KMS-11 (cell line): ENCODE measurements at regions not wholly inside any gene's neighbourhood (a gene's known extent, or its start where the extent isn't known, plus 50 kb on each side); places are given as distances from the start of the nearest gene placed in this dataset.

Experiments
- H2AFZ ChIP-seq: fragments of 200-600 bp; sonication (generic); 2 replicates; pipeline ENCODE4 v1.6.1; 2016; ENCODE audit warnings: antibody characterized with exemption, mixed run types, low read depth
- H3K27ac ChIP-seq: fragments of 200-600 bp; sonication (generic); 2 replicates; pipeline ENCODE4 v1.6.1; 2016; ENCODE audit warnings: mild to moderate bottlenecking, mixed run types
- H3K27me3 ChIP-seq: fragments of 200-600 bp; sonication (generic); 2 replicates; pipeline ENCODE4 v1.6.1; 2017; ENCODE audit warnings: mild to moderate bottlenecking, low read depth, mixed run types, moderate library complexity; ENCODE audit not compliant: insufficient read depth
- H3K36me3 ChIP-seq: fragments of 200-600 bp; sonication (generic); 2 replicates; pipeline ENCODE4 v1.6.1; 2017; ENCODE audit warnings: mild to moderate bottlenecking, mixed run types; ENCODE audit not compliant: insufficient read depth
- H3K4me1 ChIP-seq: fragments of 200-600 bp; sonication (generic); 2 replicates; pipeline ENCODE4 v1.6.1; 2016; ENCODE audit warnings: mild to moderate bottlenecking, low read depth, mixed run types; ENCODE audit not compliant: poor library complexity, severe bottlenecking
- H3K4me2 ChIP-seq: fragments of 200-600 bp; sonication (generic); 2 replicates; pipeline ENCODE4 v1.7.0; 2016; ENCODE audit warnings: mild to moderate bottlenecking, mixed run types
- H3K4me3 ChIP-seq: fragments of 200-600 bp; sonication (generic); IDR thresholded peaks from 2 replicates; pipeline ENCODE4 v1.6.1; 2017; ENCODE audit warnings: low read depth, low read length, mixed read lengths; ENCODE audit not compliant: insufficient read depth
- H3K79me2 ChIP-seq: fragments of 200-600 bp; sonication (generic); 2 replicates; pipeline ENCODE4 v1.6.1; 2016; ENCODE audit warnings: low read depth, mixed run types; ENCODE audit not compliant: insufficient read depth
- H3K9ac ChIP-seq: fragments of 200-600 bp; sonication (generic); 2 replicates; pipeline ENCODE4 v1.6.1; 2016; ENCODE audit warnings: mild to moderate bottlenecking, mixed run types
- H4K20me1 ChIP-seq: fragments of 200-600 bp; sonication (generic); 2 replicates; pipeline ENCODE4 v1.6.1; 2016; ENCODE audit warnings: mild to moderate bottlenecking, mixed run types; ENCODE audit not compliant: insufficient read depth
- TF ChIP-seq, protein P1 (sequence below): fragments of 200-600 bp; sonication (generic); conservative IDR thresholded peaks from 2 replicates; pipeline ENCODE4 v1.6.1; 2017; ENCODE audit warnings: low read depth, mild to moderate bottlenecking, antibody characterized with exemption, low read length, moderate library complexity, mixed read lengths

DNA sequence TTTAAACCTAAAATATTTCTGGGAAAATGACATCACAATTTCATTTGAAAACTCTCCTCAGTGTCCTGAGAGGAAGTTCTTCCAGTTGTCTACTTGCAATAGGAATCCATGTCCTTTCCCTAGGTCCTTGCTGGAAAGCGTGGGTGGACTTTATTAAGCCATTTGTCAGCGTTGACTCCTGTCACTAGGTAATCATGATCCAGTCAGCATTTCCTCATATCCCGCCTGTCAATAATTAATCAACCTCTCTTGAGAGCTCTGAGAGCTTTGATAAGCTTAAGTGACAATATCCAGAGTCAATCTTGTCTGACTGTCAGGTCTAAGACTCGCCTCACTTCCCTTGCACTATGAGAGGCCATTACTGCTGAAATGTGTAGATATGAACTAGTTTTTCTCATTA, 107.2 kb upstream of the SLIT3 start:
- Histone ChIP-seq H3K4me1 (no peaks in the 10 kb centered on the region), H3K27me3 (no peaks in the 10 kb centered on the region), H3K4me2 (no peak overlapping the region), H3K79me2 (no peaks in the 10 kb centered on the region), H2AFZ (no peak overlapping the region), H3K36me3 (no peaks in the 10 kb centered on the region), H4K20me1 (no peaks in the 10 kb centered on the region), H3K9ac (no peak overlapping the region), H3K27ac (no peak overlapping the region), H3K4me3 (no peak overlapping the region)
- TF ChIP-seq, protein P1, sequence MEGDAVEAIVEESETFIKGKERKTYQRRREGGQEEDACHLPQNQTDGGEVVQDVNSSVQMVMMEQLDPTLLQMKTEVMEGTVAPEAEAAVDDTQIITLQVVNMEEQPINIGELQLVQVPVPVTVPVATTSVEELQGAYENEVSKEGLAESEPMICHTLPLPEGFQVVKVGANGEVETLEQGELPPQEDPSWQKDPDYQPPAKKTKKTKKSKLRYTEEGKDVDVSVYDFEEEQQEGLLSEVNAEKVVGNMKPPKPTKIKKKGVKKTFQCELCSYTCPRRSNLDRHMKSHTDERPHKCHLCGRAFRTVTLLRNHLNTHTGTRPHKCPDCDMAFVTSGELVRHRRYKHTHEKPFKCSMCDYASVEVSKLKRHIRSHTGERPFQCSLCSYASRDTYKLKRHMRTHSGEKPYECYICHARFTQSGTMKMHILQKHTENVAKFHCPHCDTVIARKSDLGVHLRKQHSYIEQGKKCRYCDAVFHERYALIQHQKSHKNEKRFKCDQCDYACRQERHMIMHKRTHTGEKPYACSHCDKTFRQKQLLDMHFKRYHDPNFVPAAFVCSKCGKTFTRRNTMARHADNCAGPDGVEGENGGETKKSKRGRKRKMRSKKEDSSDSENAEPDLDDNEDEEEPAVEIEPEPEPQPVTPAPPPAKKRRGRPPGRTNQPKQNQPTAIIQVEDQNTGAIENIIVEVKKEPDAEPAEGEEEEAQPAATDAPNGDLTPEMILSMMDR, result no peak

DNA sequence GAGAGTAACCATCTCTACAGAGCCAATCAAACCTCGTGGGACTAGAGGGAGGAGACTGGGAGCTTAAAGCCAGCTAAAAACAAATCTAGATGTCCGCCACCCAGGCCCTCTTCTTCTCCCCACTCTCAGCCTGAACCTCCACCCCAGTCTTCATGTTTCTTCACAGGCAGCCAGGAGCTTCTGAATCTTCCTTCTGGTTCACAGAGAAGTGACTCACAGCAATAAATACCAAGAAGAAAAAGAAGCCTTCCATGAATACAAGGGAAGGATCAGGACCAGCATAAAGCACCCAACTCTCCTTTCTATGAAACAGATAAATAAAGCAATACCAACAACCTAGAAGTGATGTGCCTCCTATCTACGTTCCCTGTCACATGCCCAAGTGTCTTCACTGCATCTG, 103.3 kb upstream of the SLIT3 start:
- TF ChIP-seq, protein P1, result no peak
- no peaks in the 10 kb centered on the region for H3K4me1 ChIP-seq
- H3K27ac ChIP-seq, result no peak overlapping the region
- H3K4me2 ChIP-seq, result no peak overlapping the region
- no peaks in the 10 kb centered on the region for H3K79me2 ChIP-seq
- H4K20me1 ChIP-seq, result no peaks in the 10 kb centered on the region
- H3K4me3 ChIP-seq, result no peak overlapping the region
- no peaks in the 10 kb centered on the region for H3K27me3 ChIP-seq
- H3K9ac ChIP-seq, result no peak overlapping the region
- no peak overlapping the region for H2AFZ ChIP-seq
- no peaks in the 10 kb centered on the region for H3K36me3 ChIP-seq

DNA sequence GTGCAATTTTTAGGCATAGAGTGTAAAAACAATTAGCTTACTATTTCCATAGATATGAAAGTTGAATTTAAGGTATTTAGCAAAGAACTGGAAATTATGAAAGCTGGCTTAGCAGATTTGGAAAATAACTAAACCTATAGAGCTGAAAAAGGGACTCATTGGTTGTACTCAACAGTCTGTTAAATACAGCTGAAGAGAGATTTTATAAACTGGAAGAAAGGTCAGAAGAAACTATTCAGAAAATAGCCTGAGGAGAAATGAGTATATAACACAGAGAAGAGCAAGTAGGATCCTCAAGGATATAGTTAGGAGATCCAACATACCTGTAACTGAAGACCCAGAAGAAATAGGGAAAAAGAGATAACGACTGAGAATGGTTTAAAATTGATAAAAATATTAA, 97.6 kb upstream of the SLIT3 start:
- H3K4me2 ChIP-seq, result no peak overlapping the region
- no peaks in the 10 kb centered on the region for H3K27me3 ChIP-seq
- no peaks in the 10 kb centered on the region for H3K36me3 ChIP-seq
- no peak overlapping the region for H3K9ac ChIP-seq
- H3K4me1 ChIP-seq, result no peaks in the 10 kb centered on the region
- H3K79me2 ChIP-seq, result no peaks in the 10 kb centered on the region
- H4K20me1 ChIP-seq, result no peaks in the 10 kb centered on the region
- H3K4me3 ChIP-seq, result no peak overlapping the region
- TF ChIP-seq, protein P1, result no peak
- no peak overlapping the region for H3K27ac ChIP-seq
- H2AFZ ChIP-seq, result no peak overlapping the region

DNA sequence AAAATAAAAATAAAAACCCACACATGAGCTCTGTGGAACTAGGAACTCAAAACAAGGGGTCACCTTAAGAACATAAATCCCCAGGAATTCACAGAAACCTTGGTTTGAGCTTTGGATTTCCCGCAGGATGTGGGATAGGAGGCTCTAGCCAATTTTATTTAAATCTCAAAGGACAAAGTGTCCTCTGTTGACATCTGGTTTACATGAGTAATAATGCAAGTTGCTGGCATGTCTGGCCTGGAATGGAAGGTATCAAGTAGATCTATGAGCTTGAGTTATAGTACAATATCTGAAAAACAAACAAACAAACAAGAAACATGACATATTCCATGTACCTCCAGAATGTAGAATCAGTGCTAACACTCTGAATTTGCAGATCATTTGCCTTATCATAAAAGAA, 94.2 kb upstream of the SLIT3 start:
- no peaks in the 10 kb centered on the region for H3K4me1 ChIP-seq
- no peak overlapping the region for H3K4me2 ChIP-seq
- H3K27me3 ChIP-seq, result no peaks in the 10 kb centered on the region
- no peaks in the 10 kb centered on the region for H3K79me2 ChIP-seq
- H3K9ac ChIP-seq, result no peak overlapping the region
- H2AFZ ChIP-seq, result no peak overlapping the region
- no peaks in the 10 kb centered on the region for H4K20me1 ChIP-seq
- no peak overlapping the region for H3K27ac ChIP-seq
- H3K36me3 ChIP-seq, result no peaks in the 10 kb centered on the region
- TF ChIP-seq, protein P1, result no peak
- H3K4me3 ChIP-seq, result no peak overlapping the region

DNA sequence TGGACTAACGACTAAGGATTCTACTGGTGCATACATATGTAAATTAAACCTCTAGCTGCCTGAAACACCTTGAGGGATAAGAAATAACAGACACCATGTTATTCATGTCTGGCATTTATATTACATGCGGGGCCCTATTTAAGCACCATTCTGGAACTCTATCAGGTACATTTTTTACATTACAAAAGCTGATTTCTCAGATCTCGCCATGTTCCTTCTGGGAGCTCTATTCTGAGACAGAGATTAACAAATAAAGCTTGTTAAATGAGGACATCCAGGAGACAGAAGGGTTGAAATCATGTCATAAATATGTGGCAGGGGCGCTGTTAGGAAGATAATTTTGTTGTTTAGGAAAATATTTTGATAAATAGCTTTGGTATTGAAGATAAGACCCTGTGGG, 93.4 kb upstream of the SLIT3 start:
- Histone ChIP-seq H3K79me2 (no peaks in the 10 kb centered on the region), H3K27me3 (no peaks in the 10 kb centered on the region), H3K27ac (no peak overlapping the region), H3K4me2 (no peak overlapping the region), H2AFZ (no peak overlapping the region), H3K9ac (no peak overlapping the region), H3K4me3 (no peak overlapping the region), H4K20me1 (no peaks in the 10 kb centered on the region), H3K4me1 (no peaks in the 10 kb centered on the region), H3K36me3 (no peaks in the 10 kb centered on the region)
- TF ChIP-seq, protein P1, result no peak
